Liver (tissue), 8 donors: ENCODE measurements at regions not wholly inside any gene's neighbourhood (a gene's known extent, or its start where the extent isn't known, plus 50 kb on each side); places are given as distances from the start of the nearest gene placed in this dataset.

Source experiments
- DNase-seq: peaks from one replicate; pipeline ENCODE4 v3.0.0-alpha.2; 2017; ENCODE audit warnings: low spot score
- H3K27ac ChIP-seq, 2 donors: one replicate each; pipeline ENCODE4 v1.7.0; 2013; ENCODE audit warnings: inconsistent platforms in 2 of 2, low read length in 2 of 2, control low read depth in 1 of 2, low read depth in 1 of 2, mild to moderate bottlenecking in 1 of 2
- H3K27me3 ChIP-seq, 4 donors: one replicate each; pipeline versions ENCODE4 v1.6.1 to v1.7.0; 2013; ENCODE audit warnings: low read length in 3 of 4, inconsistent platforms in 1 of 4, mild to moderate bottlenecking in 1 of 4, moderate library complexity in 1 of 4; ENCODE audit not compliant: control insufficient read depth in 4 of 4, insufficient read depth in 4 of 4
- H3K36me3 ChIP-seq, 4 donors: one replicate each; pipeline versions ENCODE4 v1.6.1 to v1.7.0; 2013; ENCODE audit warnings: low read length in 3 of 4, mild to moderate bottlenecking in 3 of 4, low read depth in 1 of 4, moderate library complexity in 1 of 4; ENCODE audit not compliant: control insufficient read depth in 4 of 4, insufficient read depth in 3 of 4
- H3K4me1 ChIP-seq, 4 donors: one replicate each; pipeline versions ENCODE4 v1.6.1 to v1.7.0; 2013; ENCODE audit warnings: low read length in 3 of 4, mild to moderate bottlenecking in 3 of 4, moderate library complexity in 1 of 4; ENCODE audit not compliant: control insufficient read depth in 4 of 4, insufficient read depth in 4 of 4
- H3K4me3 ChIP-seq, 3 donors: one replicate each; pipeline versions ENCODE4 v1.6.1 to v1.7.0; 2013; ENCODE audit warnings: low read length in 3 of 3, control low read depth in 1 of 3, low read depth in 1 of 3, mild to moderate bottlenecking in 1 of 3
- H3K9ac ChIP-seq, 2 donors: one replicate each; pipeline ENCODE4 v1.7.0; 2013; ENCODE audit warnings: low read length in 2 of 2, mild to moderate bottlenecking in 2 of 2, moderate library complexity in 2 of 2, control low read depth in 1 of 2, low read depth in 1 of 2
- H3K9me3 ChIP-seq, 4 donors: one replicate each; pipeline versions ENCODE4 v1.6.1 to v1.7.0; 2013; ENCODE audit warnings: low read length in 3 of 4; ENCODE audit not compliant: control insufficient read depth in 4 of 4
- EGR1 ChIP-seq, 2 donors: IDR thresholded peaks; 2 replicates each; pipeline ENCODE4 v1.6.1; 2016 to 2018; ENCODE audit warnings: antibody characterized with exemption in 2 of 2, low read depth in 2 of 2
- FOXA1 ChIP-seq: IDR thresholded peaks from 2 replicates; pipeline ENCODE4 v1.6.1; 2016; ENCODE audit warnings: antibody characterized with exemption
- FOXA2 ChIP-seq: IDR thresholded peaks from 2 replicates; pipeline ENCODE4 v1.6.1; 2016; ENCODE audit warnings: antibody characterized with exemption
- GABPA ChIP-seq, 2 donors: IDR thresholded peaks in 1 of 2; conservative IDR thresholded peaks in 1 of 2; 2 replicates each; pipeline ENCODE4 v1.6.1; 2016; ENCODE audit warnings: antibody characterized with exemption in 2 of 2, mild to moderate bottlenecking in 1 of 2, moderate library complexity in 1 of 2
- HNF4A ChIP-seq, 2 donors: conservative IDR thresholded peaks; 2 replicates each; pipeline ENCODE4 v1.6.1; 2016; ENCODE audit warnings: antibody characterized with exemption in 2 of 2, mild to moderate bottlenecking in 2 of 2
- HNF4G ChIP-seq: IDR thresholded peaks from 2 replicates; pipeline ENCODE4 v1.6.1; 2016; ENCODE audit warnings: antibody characterized with exemption
- JUND ChIP-seq, 2 donors: IDR thresholded peaks; 2 replicates each; pipeline ENCODE4 v1.6.1; 2016; ENCODE audit warnings: antibody characterized with exemption in 2 of 2
- NR2F2 ChIP-seq: IDR thresholded peaks from 2 replicates; pipeline ENCODE4 v1.6.1; 2016; ENCODE audit warnings: antibody characterized with exemption
- RAD21 ChIP-seq, 2 donors: IDR thresholded peaks; 2 replicates each; pipeline ENCODE4 v1.6.1; 2016; ENCODE audit warnings: antibody characterized with exemption in 2 of 2, mild to moderate bottlenecking in 2 of 2
- RXRA ChIP-seq, 2 donors: IDR thresholded peaks; 2 replicates each; pipeline ENCODE4 v1.6.1; 2017 to 2018; ENCODE audit warnings: antibody characterized with exemption in 2 of 2, mild to moderate bottlenecking in 1 of 2
- SP1 ChIP-seq: IDR thresholded peaks from 2 replicates; pipeline ENCODE4 v1.6.1; 2018; ENCODE audit warnings: antibody characterized with exemption, mild to moderate bottlenecking
- TAF1 ChIP-seq: conservative IDR thresholded peaks from 2 replicates; pipeline ENCODE4 v1.6.1; 2016; ENCODE audit warnings: antibody characterized with exemption, mild to moderate bottlenecking
- YY1 ChIP-seq: IDR thresholded peaks from 2 replicates; pipeline ENCODE4 v1.6.1; 2016; ENCODE audit warnings: antibody characterized with exemption, mild to moderate bottlenecking
- WGBS: extraction: QIAGEN DNeasy Blood & Tissue Kit; methylation state at CpG from one replicate; pipeline ENCODE4 v1.1.7; 2013; 5-methylcytosine and 5-hydroxymethylcytosine counted together
- TF ChIP-seq, protein P1 (sequence below): IDR thresholded peaks from 2 replicates; pipeline ENCODE4 v1.6.1; 2016; ENCODE audit warnings: antibody characterized with exemption
- TF ChIP-seq, protein P2 (sequence below): IDR thresholded peaks from 2 replicates; pipeline ENCODE4 v1.6.1; 2016; ENCODE audit warnings: antibody characterized with exemption
- TF ChIP-seq, protein P3 (sequence below): fragments of 150-350 bp; IDR thresholded peaks from 2 replicates; pipeline ENCODE4 v1.5.1; 2017; ENCODE audit warnings: improper control_type of control experiment, low read depth, low read length; ENCODE audit not compliant: missing input control
- TF ChIP-seq, protein P4 (sequence below): IDR thresholded peaks from 2 replicates; pipeline ENCODE4 v1.6.1; 2016; ENCODE audit warnings: antibody characterized with exemption, mild to moderate bottlenecking
- TF ChIP-seq, protein P5 (sequence below): IDR thresholded peaks from 2 replicates; pipeline ENCODE4 v1.6.1; 2016; ENCODE audit warnings: antibody characterized with exemption
- donor health status: healthy.
- donor health status: healthy.
- donor health status: healthy.
- donor health status: healthy.
- donor health status: healthy.

DNA sequence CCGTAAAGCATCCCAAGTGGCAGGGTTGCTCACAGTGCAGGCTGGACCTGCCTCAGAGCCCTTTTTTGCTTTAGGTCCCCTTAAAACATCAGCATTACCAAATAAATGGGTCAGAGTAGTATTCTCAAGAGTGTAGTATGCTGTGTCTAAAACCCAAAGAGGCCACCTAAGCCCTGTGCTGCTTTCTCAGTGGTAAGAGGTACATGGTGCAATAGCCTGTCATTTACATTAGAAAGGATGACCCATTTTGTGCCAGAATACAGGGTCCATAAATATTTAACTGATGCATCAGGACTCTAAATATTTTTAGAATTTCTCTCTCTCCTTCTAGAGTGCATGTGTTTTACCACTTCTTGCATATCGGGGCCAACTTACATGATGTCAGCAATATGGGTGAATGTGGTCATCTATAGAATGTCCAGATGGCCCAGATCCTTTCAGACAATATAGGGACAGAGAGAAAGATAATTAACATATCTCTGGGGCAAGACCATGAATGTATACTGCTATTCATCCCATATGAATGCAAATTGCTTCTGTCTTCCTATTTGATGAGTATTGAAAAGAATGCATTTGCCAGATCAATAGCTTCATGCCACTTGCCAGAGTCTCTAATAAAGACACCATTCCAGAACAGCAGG is 329.2 kb downstream of the PMP22 start:
- WGBS = 53% methylated on average over 2 of the region's 2 CpGs
- H3K36me3 ChIP-seq = no peaks in the 10 kb centered on the region

DNA sequence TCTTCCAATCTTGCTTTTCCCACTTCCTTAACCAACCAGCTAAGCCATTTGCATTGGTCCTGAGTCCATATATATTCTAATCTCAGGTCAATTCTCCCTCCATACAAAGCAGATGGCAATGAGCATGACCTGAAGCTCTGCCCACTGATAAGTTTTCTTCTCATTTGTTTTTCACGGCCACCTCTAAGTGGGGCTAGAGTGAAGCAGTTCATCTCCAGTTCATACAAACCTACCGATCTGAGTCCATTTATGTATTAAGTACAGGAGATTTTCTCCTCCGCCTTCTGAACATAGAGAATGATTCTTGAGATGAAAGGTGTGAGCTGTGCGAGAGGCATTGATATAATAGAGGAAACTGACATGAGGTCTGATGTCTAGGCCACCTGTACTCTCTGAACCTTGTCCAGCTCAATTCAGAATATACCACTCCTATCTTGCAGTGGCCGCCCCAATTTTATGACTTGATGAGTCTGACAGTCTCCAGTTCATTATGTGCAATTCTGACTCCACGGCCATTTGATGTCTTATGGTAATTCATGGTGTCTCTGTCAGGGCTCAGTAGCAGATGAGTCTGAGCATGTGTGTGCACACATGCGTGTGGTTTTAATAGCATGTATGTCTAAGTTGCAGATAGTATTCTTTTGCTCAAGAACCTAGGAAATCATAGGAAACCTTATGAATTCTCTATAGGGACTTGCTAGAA is 329.8 kb downstream of the PMP22 start:
- H3K4me1 ChIP-seq = peaks cover 0 to 6% (median 0%) of the 10 kb centered on the region in 4 donors
- H3K36me3 ChIP-seq = no peaks in the 10 kb centered on the region
- no peak overlapping the region for H3K4me3 ChIP-seq
- H3K9ac ChIP-seq = no peak overlapping the region
- H3K9me3 ChIP-seq = no peaks in the 10 kb centered on the region
- 90% methylated on average over 7 of the region's 7 CpGs for WGBS
- H3K27ac ChIP-seq = no peak overlapping the region
- DNase-seq = no peak
- TF ChIP-seq RXRA (IDR thresholded peaks at IDR 0.05) (no peak), SP1 (no peak), YY1 (no peak)
- TF ChIP-seq, protein P1, sequence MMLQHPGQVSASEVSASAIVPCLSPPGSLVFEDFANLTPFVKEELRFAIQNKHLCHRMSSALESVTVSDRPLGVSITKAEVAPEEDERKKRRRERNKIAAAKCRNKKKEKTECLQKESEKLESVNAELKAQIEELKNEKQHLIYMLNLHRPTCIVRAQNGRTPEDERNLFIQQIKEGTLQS = no peak
- H3K27me3 ChIP-seq = no peaks in the 10 kb centered on the region

More for the DNA sequence above, 329.2 kb downstream of the PMP22 start:
- H3K27ac ChIP-seq = no peak overlapping the region
- TF ChIP-seq HNF4A (conservative IDR thresholded peaks at IDR 0.05) = no peak
- no peak for TF ChIP-seq RAD21 (IDR thresholded peaks at IDR 0.05)
- TF ChIP-seq JUND (IDR thresholded peaks at IDR 0.05) = no peak
- TF ChIP-seq HNF4G = no peak
- no peak for TF ChIP-seq EGR1 (IDR thresholded peaks at IDR 0.05; ENCODE audit: low read depth in 2 of 2)
- no peak for TF ChIP-seq FOXA2
- no peaks in the 10 kb centered on the region for H3K9me3 ChIP-seq
- H3K4me1 ChIP-seq = peaks cover 0 to 8% (median 0%) of the 10 kb centered on the region in 4 donors
- DNase-seq = no peak
- no peaks in the 10 kb centered on the region for H3K27me3 ChIP-seq
- H3K4me3 ChIP-seq = no peak overlapping the region
- no peak overlapping the region for H3K9ac ChIP-seq

DNA sequence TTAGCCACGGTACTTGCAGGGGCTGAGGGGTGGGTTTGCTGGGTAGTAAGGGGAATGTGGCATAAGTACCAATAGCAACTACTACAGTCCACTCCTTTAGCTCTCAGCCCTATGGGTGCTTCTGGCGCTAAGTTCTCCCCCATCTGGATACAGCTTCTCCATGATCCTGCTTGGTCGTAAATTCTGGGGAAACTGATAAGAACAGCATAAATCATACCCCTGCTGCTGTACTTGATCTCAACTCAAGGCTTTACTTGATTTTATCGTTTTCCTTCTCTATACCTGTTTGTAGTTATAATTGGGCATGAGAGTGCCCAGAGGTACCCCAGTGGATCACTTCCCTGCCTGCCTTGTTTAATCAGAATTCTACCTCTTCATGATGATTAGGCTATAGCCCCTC is 331.4 kb downstream of the PMP22 start:
- no peak for TF ChIP-seq EGR1 (IDR thresholded peaks at IDR 0.05; ENCODE audit: low read depth in 2 of 2)
- TF ChIP-seq HNF4G = no peak
- TF ChIP-seq TAF1 = no peak
- TF ChIP-seq, protein P2, sequence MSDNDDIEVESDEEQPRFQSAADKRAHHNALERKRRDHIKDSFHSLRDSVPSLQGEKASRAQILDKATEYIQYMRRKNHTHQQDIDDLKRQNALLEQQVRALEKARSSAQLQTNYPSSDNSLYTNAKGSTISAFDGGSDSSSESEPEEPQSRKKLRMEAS = no peak
- TF ChIP-seq, protein P3, sequence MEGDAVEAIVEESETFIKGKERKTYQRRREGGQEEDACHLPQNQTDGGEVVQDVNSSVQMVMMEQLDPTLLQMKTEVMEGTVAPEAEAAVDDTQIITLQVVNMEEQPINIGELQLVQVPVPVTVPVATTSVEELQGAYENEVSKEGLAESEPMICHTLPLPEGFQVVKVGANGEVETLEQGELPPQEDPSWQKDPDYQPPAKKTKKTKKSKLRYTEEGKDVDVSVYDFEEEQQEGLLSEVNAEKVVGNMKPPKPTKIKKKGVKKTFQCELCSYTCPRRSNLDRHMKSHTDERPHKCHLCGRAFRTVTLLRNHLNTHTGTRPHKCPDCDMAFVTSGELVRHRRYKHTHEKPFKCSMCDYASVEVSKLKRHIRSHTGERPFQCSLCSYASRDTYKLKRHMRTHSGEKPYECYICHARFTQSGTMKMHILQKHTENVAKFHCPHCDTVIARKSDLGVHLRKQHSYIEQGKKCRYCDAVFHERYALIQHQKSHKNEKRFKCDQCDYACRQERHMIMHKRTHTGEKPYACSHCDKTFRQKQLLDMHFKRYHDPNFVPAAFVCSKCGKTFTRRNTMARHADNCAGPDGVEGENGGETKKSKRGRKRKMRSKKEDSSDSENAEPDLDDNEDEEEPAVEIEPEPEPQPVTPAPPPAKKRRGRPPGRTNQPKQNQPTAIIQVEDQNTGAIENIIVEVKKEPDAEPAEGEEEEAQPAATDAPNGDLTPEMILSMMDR = no peak
- TF ChIP-seq NR2F2 = no peak
- TF ChIP-seq JUND (IDR thresholded peaks at IDR 0.05) = no peak
- TF ChIP-seq YY1 = no peak
- TF ChIP-seq FOXA2 = no peak
- TF ChIP-seq FOXA1 = no peak
- TF ChIP-seq GABPA (IDR thresholded peaks at IDR 0.05 in 1 of 2, conservative IDR thresholded peaks at IDR 0.05 in 1 of 2) = no peak
- TF ChIP-seq, protein P4, sequence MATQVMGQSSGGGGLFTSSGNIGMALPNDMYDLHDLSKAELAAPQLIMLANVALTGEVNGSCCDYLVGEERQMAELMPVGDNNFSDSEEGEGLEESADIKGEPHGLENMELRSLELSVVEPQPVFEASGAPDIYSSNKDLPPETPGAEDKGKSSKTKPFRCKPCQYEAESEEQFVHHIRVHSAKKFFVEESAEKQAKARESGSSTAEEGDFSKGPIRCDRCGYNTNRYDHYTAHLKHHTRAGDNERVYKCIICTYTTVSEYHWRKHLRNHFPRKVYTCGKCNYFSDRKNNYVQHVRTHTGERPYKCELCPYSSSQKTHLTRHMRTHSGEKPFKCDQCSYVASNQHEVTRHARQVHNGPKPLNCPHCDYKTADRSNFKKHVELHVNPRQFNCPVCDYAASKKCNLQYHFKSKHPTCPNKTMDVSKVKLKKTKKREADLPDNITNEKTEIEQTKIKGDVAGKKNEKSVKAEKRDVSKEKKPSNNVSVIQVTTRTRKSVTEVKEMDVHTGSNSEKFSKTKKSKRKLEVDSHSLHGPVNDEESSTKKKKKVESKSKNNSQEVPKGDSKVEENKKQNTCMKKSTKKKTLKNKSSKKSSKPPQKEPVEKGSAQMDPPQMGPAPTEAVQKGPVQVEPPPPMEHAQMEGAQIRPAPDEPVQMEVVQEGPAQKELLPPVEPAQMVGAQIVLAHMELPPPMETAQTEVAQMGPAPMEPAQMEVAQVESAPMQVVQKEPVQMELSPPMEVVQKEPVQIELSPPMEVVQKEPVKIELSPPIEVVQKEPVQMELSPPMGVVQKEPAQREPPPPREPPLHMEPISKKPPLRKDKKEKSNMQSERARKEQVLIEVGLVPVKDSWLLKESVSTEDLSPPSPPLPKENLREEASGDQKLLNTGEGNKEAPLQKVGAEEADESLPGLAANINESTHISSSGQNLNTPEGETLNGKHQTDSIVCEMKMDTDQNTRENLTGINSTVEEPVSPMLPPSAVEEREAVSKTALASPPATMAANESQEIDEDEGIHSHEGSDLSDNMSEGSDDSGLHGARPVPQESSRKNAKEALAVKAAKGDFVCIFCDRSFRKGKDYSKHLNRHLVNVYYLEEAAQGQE = no peak
- TF ChIP-seq RAD21 (IDR thresholded peaks at IDR 0.05) = no peak
- no peak for TF ChIP-seq HNF4A (conservative IDR thresholded peaks at IDR 0.05)
- TF ChIP-seq, protein P1 = no peak
- TF ChIP-seq, protein P5, sequence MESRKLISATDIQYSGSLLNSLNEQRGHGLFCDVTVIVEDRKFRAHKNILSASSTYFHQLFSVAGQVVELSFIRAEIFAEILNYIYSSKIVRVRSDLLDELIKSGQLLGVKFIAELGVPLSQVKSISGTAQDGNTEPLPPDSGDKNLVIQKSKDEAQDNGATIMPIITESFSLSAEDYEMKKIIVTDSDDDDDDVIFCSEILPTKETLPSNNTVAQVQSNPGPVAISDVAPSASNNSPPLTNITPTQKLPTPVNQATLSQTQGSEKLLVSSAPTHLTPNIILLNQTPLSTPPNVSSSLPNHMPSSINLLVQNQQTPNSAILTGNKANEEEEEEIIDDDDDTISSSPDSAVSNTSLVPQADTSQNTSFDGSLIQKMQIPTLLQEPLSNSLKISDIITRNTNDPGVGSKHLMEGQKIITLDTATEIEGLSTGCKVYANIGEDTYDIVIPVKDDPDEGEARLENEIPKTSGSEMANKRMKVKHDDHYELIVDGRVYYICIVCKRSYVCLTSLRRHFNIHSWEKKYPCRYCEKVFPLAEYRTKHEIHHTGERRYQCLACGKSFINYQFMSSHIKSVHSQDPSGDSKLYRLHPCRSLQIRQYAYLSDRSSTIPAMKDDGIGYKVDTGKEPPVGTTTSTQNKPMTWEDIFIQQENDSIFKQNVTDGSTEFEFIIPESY = no peak
- no peak for TF ChIP-seq SP1
- TF ChIP-seq RXRA (IDR thresholded peaks at IDR 0.05) = no peak
- H3K27ac ChIP-seq = no peak overlapping the region
- no peak for DNase-seq
- H3K9ac ChIP-seq = no peak overlapping the region
- 86% methylated on average over 4 of the region's 4 CpGs for WGBS
- no peaks in the 10 kb centered on the region for H3K36me3 ChIP-seq
- no peaks in the 10 kb centered on the region for H3K4me1 ChIP-seq
- no peaks in the 10 kb centered on the region for H3K27me3 ChIP-seq
- no peaks in the 10 kb centered on the region for H3K9me3 ChIP-seq
- H3K4me3 ChIP-seq = no peak overlapping the region
